GM03348 (cell line): ENCODE measurements at regions not wholly inside any gene's neighbourhood (a gene's known extent, or its start where the extent isn't known, plus 50 kb on each side); places are given as distances from the start of the nearest gene placed in this dataset.
"Not testable (repeated sequence)": the region's sequence is repeated elsewhere in the genome, so short reads cannot be mapped to it uniquely, and the experiment has no call there.

Experiments
- DNase-seq: peaks from one replicate; pipeline ENCODE4 v3.0.0; 2012; ENCODE audit warnings: low spot score

GRCh38 chr15:79765081-79765480 is 131.7 kb downstream of the MTHFS start:
- DNase-seq = no peak

GRCh38 chr15:79769069-79769481 is 127.7 kb downstream of the MTHFS start:
- peak; percentile 57 for DNase-seq

- no peak for DNase-seq
Measured at GRCh38 chr15:79769933-79770759, 126.7 kb downstream of the MTHFS start.

- no peak for DNase-seq
Measured at GRCh38 chr15:79773128-79773527, 123.7 kb downstream of the MTHFS start.

GRCh38 chr15:79775821-79776220 is 121.0 kb downstream of the MTHFS start:
- no peak for DNase-seq

- no peak for DNase-seq
Measured at GRCh38 chr15:79777916-79778315, 118.9 kb downstream of the MTHFS start.

DNA sequence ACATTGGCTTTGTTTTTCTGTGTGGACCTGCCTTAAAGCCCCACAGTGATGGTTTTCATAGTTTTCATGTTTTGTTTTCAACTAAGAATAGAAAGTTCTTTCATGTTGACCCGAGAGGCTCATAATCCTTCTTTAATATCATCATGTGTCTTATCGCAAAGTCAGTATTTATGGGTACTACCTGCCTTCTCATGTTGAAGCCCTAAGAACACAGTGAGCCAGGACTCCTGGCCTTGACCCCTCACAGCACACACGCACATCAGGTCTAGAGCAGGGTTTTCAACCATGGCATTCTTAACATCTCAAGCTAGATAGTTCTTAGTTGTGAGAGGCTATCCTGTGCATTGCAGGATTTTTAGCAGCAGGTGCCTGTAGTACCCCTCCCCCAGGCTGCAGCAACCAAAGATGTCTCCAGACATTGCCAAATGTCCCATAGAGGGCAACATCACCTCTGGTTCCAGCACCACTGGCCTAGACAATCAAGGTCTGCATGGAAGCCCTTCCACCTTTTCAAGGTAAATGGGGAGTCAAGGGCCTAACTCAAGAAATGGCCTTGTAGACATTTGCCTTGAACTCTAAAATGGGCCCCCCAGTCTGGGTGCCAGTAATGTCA is 118.3 kb downstream of the MTHFS start:
- no peak for DNase-seq

DNA sequence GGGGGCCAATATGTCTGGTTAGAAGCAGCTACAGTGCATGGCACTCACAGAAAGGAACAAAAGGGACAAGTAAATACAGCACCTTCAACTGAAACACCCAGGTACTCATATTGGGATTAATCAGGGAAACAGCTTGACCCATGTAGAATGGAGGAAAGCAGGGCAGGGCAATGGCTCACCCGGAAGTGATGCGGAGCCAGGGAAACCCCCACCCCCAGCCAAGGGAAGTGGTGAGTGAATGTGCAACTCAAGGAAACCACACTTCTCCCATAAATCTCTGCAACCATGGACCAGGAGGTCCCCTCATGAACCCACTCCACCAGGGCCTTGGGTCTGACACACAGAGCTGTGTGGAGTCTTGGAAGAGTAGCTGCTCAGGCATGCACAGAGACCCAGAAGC is 117.1 kb downstream of the MTHFS start:
- DNase-seq = no peak

- DNase-seq = not testable (repeated sequence)
Measured at GRCh38 chr15:79782307-79782706, 114.5 kb downstream of the MTHFS start.
